Stimulated activated CD8-positive, alpha-beta memory T cell treated with anti-CD3 and anti-CD28 coated beads, Interleukin-7, amount 100 ng/mL, for 24 hours (primary cell): ENCODE measurements at regions not wholly inside any gene's neighbourhood (a gene's known extent, or its start where the extent isn't known, plus 50 kb on each side); places are given as distances from the start of the nearest gene placed in this dataset.

Source experiments
- DNase-seq: peaks from one replicate; pipeline ENCODE4 v3.0.0-alpha.2; 2020; ENCODE audit warnings: low read depth

- no peak for DNase-seq
Observed at GRCh38 chr5:2288968-2289367, 406.2 kb upstream of the IRX4 start.

GRCh38 chr5:2288466-2288865 is 405.7 kb upstream of the IRX4 start:
- DNase-seq, result no peak

GRCh38 chr5:2286250-2286649 is 403.5 kb upstream of the IRX4 start:
- DNase-seq, result no peak

GRCh38 chr5:2284678-2285077 is 402.0 kb upstream of the IRX4 start:
- DNase-seq, result no peak

GRCh38 chr5:2283481-2284045 is 400.8 kb upstream of the IRX4 start:
- no peak for DNase-seq

- DNase-seq, result no peak
Observed at GRCh38 chr5:2282893-2283292, 400.2 kb upstream of the IRX4 start.

GRCh38 chr5:2282034-2282690 is 399.4 kb upstream of the IRX4 start:
- no peak for DNase-seq

GRCh38 chr5:2281446-2281845 is 398.7 kb upstream of the IRX4 start:
- no peak for DNase-seq

GRCh38 chr5:2280318-2280717 is 397.6 kb upstream of the IRX4 start:
- no peak for DNase-seq

- no peak for DNase-seq
Observed at GRCh38 chr5:2278825-2279456, 396.2 kb upstream of the IRX4 start.

GRCh38 chr5:2277886-2278285 is 395.2 kb upstream of the IRX4 start:
- DNase-seq, result no peak

GRCh38 chr5:2276101-2276500 is 393.4 kb upstream of the IRX4 start:
- no peak for DNase-seq

- no peak for DNase-seq
Observed at GRCh38 chr5:2272755-2273154, 390.0 kb upstream of the IRX4 start.

- no peak for DNase-seq
Observed at GRCh38 chr5:2272039-2272438, 389.3 kb upstream of the IRX4 start.

GRCh38 chr5:2271316-2271715 is 388.6 kb upstream of the IRX4 start:
- DNase-seq, result no peak

GRCh38 chr5:2270467-2270866 is 387.7 kb upstream of the IRX4 start:
- DNase-seq, result no peak

GRCh38 chr5:2269656-2270055 is 386.9 kb upstream of the IRX4 start:
- DNase-seq, result no peak

- no peak for DNase-seq
Observed at GRCh38 chr5:2267991-2268390, 385.3 kb upstream of the IRX4 start.

GRCh38 chr5:2266641-2267240 is 384.0 kb upstream of the IRX4 start:
- DNase-seq, result no peak

GRCh38 chr5:2265341-2265740 is 382.6 kb upstream of the IRX4 start:
- DNase-seq, result no peak

- DNase-seq, result no peak
Observed at GRCh38 chr5:2263763-2264162, 381.0 kb upstream of the IRX4 start.

- no peak for DNase-seq
Observed at GRCh38 chr5:2262620-2263019, 379.9 kb upstream of the IRX4 start.

- DNase-seq, result no peak
Observed at GRCh38 chr5:2261004-2261703, 378.4 kb upstream of the IRX4 start.
